GM12878 (cell line): ENCODE measurements at regions not wholly inside any gene's neighbourhood (a gene's known extent, or its start where the extent isn't known, plus 50 kb on each side); places are given as distances from the start of the nearest gene placed in this dataset.

Experiments
- ATAC-seq: fragments of 200-7000 bp; cut with Tn5 transposase; 3 replicates; pipeline ENCODE4 v1.9.1; 2020; ENCODE audit warnings: mild to moderate bottlenecking, moderate library complexity
- BruUV-seq: library from RNA; stranded (reverse); fragments of 400-500 nt; replicated peaks from 2 replicates; lab custom pipeline; 2021; lab: Mats Ljungman, UMichigan
- CTCF ChIA-PET: fragments of 300-600 bp; sonication (Branson Sonifier 250); formaldehyde crosslinking; extraction: SDS; loops from one replicate; lab custom pipeline; 2021; ENCODE audit warnings: inconsistent platforms; lab: Yijun Ruan, JAX
- POLR2A ChIA-PET: fragments of 350-600 bp; formaldehyde crosslinking; extraction: SDS; loops from one replicate; lab custom pipeline; 2021; ENCODE audit warnings: inconsistent platforms; lab: Charles Lee
- RAD21 ChIA-PET: fragments of 300-600 bp; sonication (Branson Sonifier 250); formaldehyde crosslinking; loops from one replicate; lab custom pipeline; 2023; ENCODE audit warnings: antibody characterized with exemption; ENCODE audit not compliant: unreplicated experiment; lab: Charles Lee
- SMC1A ChIA-PET: fragments of 300-600 bp; sonication (Branson Sonifier 250); formaldehyde crosslinking; loops from one replicate; lab custom pipeline; 2023; ENCODE audit not compliant: unreplicated experiment, uncharacterized antibody; lab: Charles Lee
- DNase-seq: peaks from one replicate; pipeline ENCODE4 v3.0.0-alpha.2; 2011; ENCODE audit warnings: low read depth, low spot score
- FAIRE-seq: peaks from 3 replicates; lab custom pipeline; 2011; peaks lifted over from hg19 to GRCh38; lab: Jason Lieb, UNC
- H2AFZ ChIP-seq: 2 replicates; pipeline ENCODE4 v1.6.0; 2011; ENCODE audit warnings: low read depth, low read length, control low read depth; ENCODE audit not compliant: control insufficient read depth
- H3K27ac ChIP-seq: 2 replicates; pipeline ENCODE4 v1.5.1; 2011; ENCODE audit warnings: control low read depth; ENCODE audit not compliant: control insufficient read depth, insufficient read depth
- H3K27me3 ChIP-seq, 2 experiments: replicated peaks in 1 of 2; 2 replicates each; pipeline versions ENCODE4 v1.6.0 to v1.6.1; 2011; ENCODE audit warnings: low read length in 1 of 2; ENCODE audit not compliant: control insufficient read depth in 2 of 2, insufficient read depth in 2 of 2
- H3K36me3 ChIP-seq, 2 experiments: 2 replicates each; pipeline ENCODE4 v1.5.1; 2011; ENCODE audit warnings: low read length in 1 of 2; ENCODE audit not compliant: control insufficient read depth in 2 of 2, insufficient read depth in 2 of 2
- H3K4me1 ChIP-seq: 2 replicates; pipeline ENCODE4 v1.6.1; 2011; ENCODE audit warnings: mild to moderate bottlenecking, low read length, moderate library complexity, mixed read lengths; ENCODE audit not compliant: control insufficient read depth, insufficient read depth
- H3K4me2 ChIP-seq: 2 replicates; pipeline ENCODE4 v1.6.0; 2011; ENCODE audit warnings: control low read depth; ENCODE audit not compliant: control insufficient read depth, insufficient read depth
- H3K4me3 ChIP-seq: fragments of 200-600 bp; sonication (generic); 2 replicates; pipeline ENCODE4 v1.5.1; 2016
- H3K79me2 ChIP-seq: 2 replicates; pipeline ENCODE4 v1.6.0; 2011; ENCODE audit warnings: low read length; ENCODE audit not compliant: control insufficient read depth, insufficient read depth
- H3K9ac ChIP-seq: 2 replicates; pipeline ENCODE4 v1.8.0; 2011; ENCODE audit warnings: low read length, control low read depth, mixed read lengths; ENCODE audit not compliant: control insufficient read depth, insufficient read depth
- H3K9me3 ChIP-seq: replicated peaks from 3 replicates; pipeline ENCODE4 v1.5.1; 2011; ENCODE audit warnings: mild to moderate bottlenecking, low read length; ENCODE audit not compliant: control insufficient read depth, insufficient read depth
- H4K20me1 ChIP-seq: 2 replicates; pipeline ENCODE4 v1.6.0; 2011; ENCODE audit not compliant: control insufficient read depth, insufficient read depth
- ASH2L ChIP-seq: fragments of 300-600, 200-600 bp; sonication (generic); IDR thresholded peaks from 2 replicates; pipeline ENCODE4 v1.6.1; 2017; ENCODE audit warnings: low read depth, mild to moderate bottlenecking, borderline replicate concordance
- BACH1 ChIP-seq: fragments of 450-650 bp; IDR thresholded peaks from 2 replicates; pipeline ENCODE4 v1.6.1; 2017; ENCODE audit warnings: mild to moderate bottlenecking, borderline replicate concordance
- CHD4 ChIP-seq: fragments of 200-600 bp; sonication (generic); IDR thresholded peaks from 2 replicates; pipeline ENCODE4 v1.6.1; 2016; ENCODE audit warnings: mild to moderate bottlenecking
- EGR1 ChIP-seq, 2 experiments: IDR thresholded peaks; 1 replicate in 1 of 2; 2 replicates in 1 of 2; pipeline ENCODE4 v1.6.1; 2011 to 2012; ENCODE audit warnings: low read depth in 2 of 2, low read length in 2 of 2, borderline replicate concordance in 1 of 2, mild to moderate bottlenecking in 1 of 2, moderate library complexity in 1 of 2
- ETV6 ChIP-seq, 2 experiments: fragments of 450-650 bp in 1 of 2; IDR thresholded peaks in 1 of 2; conservative IDR thresholded peaks in 1 of 2; 2 replicates each; pipeline ENCODE4 v1.6.1; 2014; ENCODE audit warnings: antibody characterized with exemption in 1 of 2, borderline replicate concordance in 1 of 2, low read depth in 1 of 2, mild to moderate bottlenecking in 1 of 2, moderate library complexity in 1 of 2
- KAT2A ChIP-seq: conservative IDR thresholded peaks from 2 replicates; pipeline ENCODE4 v1.6.1; 2011; ENCODE audit warnings: low read depth, low read length; ENCODE audit not compliant: control insufficient read depth
- MYB ChIP-seq: fragments of 150-350 bp; IDR thresholded peaks from 2 replicates; pipeline ENCODE4 v1.6.1; 2014; ENCODE audit warnings: mild to moderate bottlenecking, low read depth, low read length, borderline replicate concordance
- NBN ChIP-seq: fragments of 450-650 bp; IDR thresholded peaks from 2 replicates; pipeline ENCODE4 v1.6.1; 2016
- RBBP5 ChIP-seq: fragments of 200-600 bp; sonication (generic); conservative IDR thresholded peaks from 2 replicates; pipeline ENCODE4 v1.6.1; 2016
- RFX5 ChIP-seq: IDR thresholded peaks from 2 replicates; pipeline ENCODE4 v1.6.1; 2011; ENCODE audit warnings: low read depth, low read length, improper control_type of control experiment
- SMAD5 ChIP-seq: IDR thresholded peaks from 2 replicates; pipeline ENCODE4 v1.6.1; 2016; ENCODE audit warnings: antibody characterized with exemption, low read depth
- SRF ChIP-seq, 2 experiments: IDR thresholded peaks; 2 replicates each; pipeline ENCODE4 v1.6.1; 2011; ENCODE audit warnings: low read depth in 2 of 2, low read length in 2 of 2, mild to moderate bottlenecking in 1 of 2, moderate library complexity in 1 of 2
- ZSCAN29 ChIP-seq: fragments of 450-650 bp; IDR thresholded peaks from 2 replicates; pipeline ENCODE4 v1.6.1; 2017; ENCODE audit warnings: mild to moderate bottlenecking, moderate library complexity
- WGBS: methylation state at CpG from one replicate; pipeline ENCODE4 v1.1.6; 2016; ENCODE audit warnings: low lambda C conversion rate; ENCODE audit not compliant: insufficient replicate concordance, insufficient coverage; ENCODE audit errors: missing lambda C conversion rate; 5-methylcytosine and 5-hydroxymethylcytosine counted together
- in situ Hi-C: fragments of 300-500 bp; cut with MboI; formaldehyde crosslinking; loops from 9 replicates; pipeline ENCODE4 v1.14.3; 2018; ENCODE audit warnings: mixed read lengths
- intact Hi-C: fragments of 100-400 bp; cut with micrococcal nuclease; formaldehyde crosslinking; loops from one replicate; pipeline ENCODE4 v1.14.2; 2022; ENCODE audit not compliant: unreplicated experiment
- TF ChIP-seq, protein P1 (sequence below): fragments of 150-350 bp; IDR thresholded peaks from 2 replicates; pipeline ENCODE4 v1.6.1; 2014; ENCODE audit warnings: mild to moderate bottlenecking, low read depth, low read length

DNA sequence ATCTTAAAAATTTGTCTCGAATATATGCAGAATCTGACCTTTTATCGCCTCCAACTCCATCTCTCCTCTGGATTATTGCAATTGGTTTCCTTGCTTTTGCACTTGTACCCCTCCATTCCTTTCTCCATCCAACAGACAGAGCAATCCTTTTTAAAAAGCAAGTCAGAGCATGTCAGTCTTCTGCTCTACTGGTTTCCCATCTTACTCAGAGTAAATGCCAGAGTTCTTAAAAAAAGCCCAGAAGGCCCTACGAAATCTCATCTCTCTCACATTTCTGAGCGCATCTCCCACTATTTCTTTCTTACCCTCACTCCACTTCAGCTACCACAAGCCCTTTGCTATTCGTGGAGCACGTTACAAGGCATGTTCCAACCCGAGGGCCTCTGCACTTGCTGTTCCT is 236.9 kb upstream of the DDHD1 start:
- Histone ChIP-seq H3K9ac (no peak overlapping the region), H3K27me3 (no peaks in the 10 kb centered on the region; a peak in 1 of 4 replicates), H3K9me3 (peaks cover under 1% of the 10 kb centered on the region; the same call in 2 of the 3 replicates), H3K27ac (no peak overlapping the region), H3K4me1 (no peaks in the 10 kb centered on the region), H2AFZ (no peak overlapping the region), H4K20me1 (no peaks in the 10 kb centered on the region), H3K79me2 (no peaks in the 10 kb centered on the region), H3K36me3 (no peaks in the 10 kb centered on the region), H3K4me3 (no peak overlapping the region), H3K4me2 (no peak overlapping the region)
- DNase-seq, result no peak
- CTCF ChIA-PET, result no interaction called here
- no TSS peak for BruUV-seq
- ATAC-seq, result no peak
- intact Hi-C loops (no loop called here), in situ Hi-C loops (no loop called here)
- POLR2A ChIA-PET, result no interaction called here
- no peak for FAIRE-seq
- RAD21 ChIA-PET, result no interaction called here
- 29% methylated on average over 7 of the region's 7 CpGs for WGBS
- TF ChIP-seq RBBP5 (no peak), ZSCAN29 (no peak), RFX5 (no peak), SMAD5 (no peak), BACH1 (no peak), KAT2A (no peak), MYB (no peak), EGR1 (IDR thresholded peaks at IDR 0.05; ENCODE audit: borderline replicate concordance in 1 of 2, low read depth in 2 of 2, low read length in 2 of 2) (no peak), ASH2L (no peak), CHD4 (no peak), SRF (IDR thresholded peaks at IDR 0.05; ENCODE audit: low read depth in 2 of 2, low read length in 2 of 2) (no peak), ETV6 (conservative IDR thresholded peaks at IDR 0.05 in 1 of 2, IDR thresholded peaks at IDR 0.05 in 1 of 2; ENCODE audit: borderline replicate concordance in 1 of 2, low read depth in 1 of 2) (no peak), NBN (no peak)
- TF ChIP-seq, protein P1, sequence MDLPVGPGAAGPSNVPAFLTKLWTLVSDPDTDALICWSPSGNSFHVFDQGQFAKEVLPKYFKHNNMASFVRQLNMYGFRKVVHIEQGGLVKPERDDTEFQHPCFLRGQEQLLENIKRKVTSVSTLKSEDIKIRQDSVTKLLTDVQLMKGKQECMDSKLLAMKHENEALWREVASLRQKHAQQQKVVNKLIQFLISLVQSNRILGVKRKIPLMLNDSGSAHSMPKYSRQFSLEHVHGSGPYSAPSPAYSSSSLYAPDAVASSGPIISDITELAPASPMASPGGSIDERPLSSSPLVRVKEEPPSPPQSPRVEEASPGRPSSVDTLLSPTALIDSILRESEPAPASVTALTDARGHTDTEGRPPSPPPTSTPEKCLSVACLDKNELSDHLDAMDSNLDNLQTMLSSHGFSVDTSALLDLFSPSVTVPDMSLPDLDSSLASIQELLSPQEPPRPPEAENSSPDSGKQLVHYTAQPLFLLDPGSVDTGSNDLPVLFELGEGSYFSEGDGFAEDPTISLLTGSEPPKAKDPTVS, result no peak
- SMC1A ChIA-PET, result interaction anchor here (0.6 kb wide), 1 partner anchor 340 kb away, joined by 3 read pairs; no protein-coding TSS in a partner anchor
